ENCODE measurements at regions not wholly inside any gene's neighbourhood (a gene's known extent, or its start where the extent isn't known, plus 50 kb on each side); places are given as distances from the start of the nearest gene placed in this dataset.

GRCh38 chr18:56306797-56307196 is 331.6 kb downstream of the TXNL1 start:
- no peak for TF ChIP-seq CTCF (IDR thresholded peaks at IDR 0.05)
- TF ChIP-seq POLR2A (IDR thresholded peaks at IDR 0.05), result no peak
